Astrocyte (in vitro differentiated cells and primary cell): ENCODE measurements at regions not wholly inside any gene's neighbourhood (a gene's known extent, or its start where the extent isn't known, plus 50 kb on each side); places are given as distances from the start of the nearest gene placed in this dataset.

Source experiments
- DNase-seq: peaks from one replicate; pipeline ENCODE4 v3.0.0-alpha.2; 2010; ENCODE audit warnings: low read depth
- FAIRE-seq: peaks from 2 replicates; lab custom pipeline; 2011; peaks lifted over from hg19 to GRCh38; lab: Jason Lieb, UNC
- H2AFZ ChIP-seq: 2 replicates; pipeline ENCODE4 v1.6.0; 2012; ENCODE audit warnings: low read depth, low read length, inconsistent platforms
- H3K27ac ChIP-seq: 2 replicates; pipeline ENCODE4 v1.5.1; 2011; ENCODE audit warnings: low read depth, low read length, inconsistent platforms
- H3K27me3 ChIP-seq: 2 replicates; pipeline ENCODE4 v1.6.0; 2011; ENCODE audit warnings: low read length, inconsistent platforms; ENCODE audit not compliant: insufficient read depth
- H3K36me3 ChIP-seq: 2 replicates; pipeline ENCODE4 v1.5.1; 2011; ENCODE audit warnings: low read length, inconsistent platforms; ENCODE audit not compliant: insufficient read depth
- H3K4me1 ChIP-seq: 2 replicates; pipeline ENCODE4 v1.5.1; 2011; ENCODE audit warnings: low read length, inconsistent platforms; ENCODE audit not compliant: insufficient read depth
- H3K4me2 ChIP-seq: 2 replicates; pipeline ENCODE4 v1.6.0; 2012; ENCODE audit warnings: low read length, inconsistent platforms
- H3K4me3 ChIP-seq: 2 replicates; pipeline ENCODE4 v1.5.1; 2011; ENCODE audit warnings: low read depth, mild to moderate bottlenecking, low read length, inconsistent platforms; ENCODE audit not compliant: insufficient read depth
- H3K79me2 ChIP-seq: 2 replicates; pipeline ENCODE4 v1.6.0; 2012; ENCODE audit warnings: mild to moderate bottlenecking, low read length, inconsistent platforms; ENCODE audit not compliant: insufficient read depth
- H3K9ac ChIP-seq: 2 replicates; pipeline ENCODE4 v1.6.0; 2012; ENCODE audit warnings: mild to moderate bottlenecking, low read length, inconsistent platforms
- H3K9me3 ChIP-seq: 2 replicates; pipeline ENCODE4 v1.5.1; 2012; ENCODE audit warnings: low read depth, mild to moderate bottlenecking, low read length, inconsistent platforms; ENCODE audit not compliant: insufficient read depth
- H4K20me1 ChIP-seq: 2 replicates; pipeline ENCODE4 v1.6.0; 2012; ENCODE audit warnings: low read length, inconsistent platforms; ENCODE audit not compliant: insufficient read depth
- H3K27ac Mint-ChIP-seq: one replicate; pipeline ENCODE4 v1.8.0; 2021; ENCODE audit warnings: mild to moderate bottlenecking, mixed read lengths; ENCODE audit not compliant: unreplicated experiment
- H3K27me3 Mint-ChIP-seq: one replicate; pipeline ENCODE4 v1.8.0; 2021; ENCODE audit warnings: low read depth, mixed read lengths; ENCODE audit not compliant: unreplicated experiment
- H3K36me3 Mint-ChIP-seq: one replicate; pipeline ENCODE4 v1.8.0; 2021; ENCODE audit warnings: low read depth, mixed read lengths; ENCODE audit not compliant: unreplicated experiment
- H3K4me1 Mint-ChIP-seq: one replicate; pipeline ENCODE4 v1.8.0; 2021; ENCODE audit warnings: low read depth, mixed read lengths; ENCODE audit not compliant: unreplicated experiment
- H3K4me3 Mint-ChIP-seq: one replicate; pipeline ENCODE4 v1.8.0; 2021; ENCODE audit warnings: mild to moderate bottlenecking, moderate library complexity, mixed read lengths; ENCODE audit not compliant: unreplicated experiment
- H3K9me3 Mint-ChIP-seq: one replicate; pipeline ENCODE4 v1.8.0; 2021; ENCODE audit warnings: mild to moderate bottlenecking, mixed read lengths; ENCODE audit not compliant: unreplicated experiment
- EZH2 ChIP-seq: IDR thresholded peaks from 2 replicates; pipeline ENCODE4 v1.6.1; 2012; ENCODE audit warnings: mild to moderate bottlenecking, low read length, inconsistent platforms; ENCODE audit not compliant: insufficient read depth
- TF ChIP-seq, protein P1 (sequence below): IDR thresholded peaks from 2 replicates; pipeline ENCODE4 v1.5.1; 2011; ENCODE audit warnings: low read depth, mild to moderate bottlenecking, inconsistent platforms, low read length, moderate library complexity; ENCODE audit not compliant: insufficient read depth

DNA sequence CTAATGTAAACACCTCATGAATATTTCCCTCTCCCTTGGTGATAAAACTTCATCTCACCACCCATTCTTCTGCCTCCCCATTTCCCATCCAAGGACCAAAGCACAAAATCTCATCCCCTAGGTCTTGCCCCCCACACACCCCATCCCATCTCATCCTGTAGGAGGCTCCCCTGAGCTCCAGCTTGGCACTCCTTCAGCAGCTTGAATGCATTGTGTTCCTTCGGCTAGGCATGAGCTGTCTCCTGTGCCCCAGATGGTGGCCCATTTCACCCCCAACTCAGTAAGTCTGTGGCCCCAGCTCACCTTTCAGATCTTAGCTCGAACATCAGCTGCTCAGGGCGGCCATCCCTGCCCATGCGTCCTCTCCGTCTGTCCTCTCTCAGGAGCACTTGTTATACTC is 203.6 kb upstream of the NR2F2 start:
- H4K20me1 ChIP-seq, result no peaks in the 10 kb centered on the region

DNA sequence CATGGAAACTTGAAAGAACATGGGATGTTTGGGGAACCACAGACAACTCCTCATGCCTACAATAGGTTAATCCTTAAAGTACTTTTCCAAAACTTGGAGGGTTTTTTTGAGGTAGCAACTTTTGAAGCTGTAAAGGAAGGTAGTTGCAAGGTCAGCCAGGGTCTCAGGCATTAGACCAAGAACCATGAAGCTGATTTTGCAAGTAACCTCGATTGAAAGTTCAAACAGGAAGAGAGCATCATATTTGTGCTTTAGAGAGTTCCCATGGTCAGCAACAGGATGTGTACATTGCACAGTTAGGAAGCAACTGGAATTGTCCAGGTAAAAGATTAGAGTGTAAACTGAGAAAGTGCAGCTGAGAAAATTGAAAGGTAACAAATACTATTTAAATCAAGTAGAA is 199.8 kb upstream of the NR2F2 start:
- no peak overlapping the region for H3K4me3 ChIP-seq
- TF ChIP-seq, protein P1, sequence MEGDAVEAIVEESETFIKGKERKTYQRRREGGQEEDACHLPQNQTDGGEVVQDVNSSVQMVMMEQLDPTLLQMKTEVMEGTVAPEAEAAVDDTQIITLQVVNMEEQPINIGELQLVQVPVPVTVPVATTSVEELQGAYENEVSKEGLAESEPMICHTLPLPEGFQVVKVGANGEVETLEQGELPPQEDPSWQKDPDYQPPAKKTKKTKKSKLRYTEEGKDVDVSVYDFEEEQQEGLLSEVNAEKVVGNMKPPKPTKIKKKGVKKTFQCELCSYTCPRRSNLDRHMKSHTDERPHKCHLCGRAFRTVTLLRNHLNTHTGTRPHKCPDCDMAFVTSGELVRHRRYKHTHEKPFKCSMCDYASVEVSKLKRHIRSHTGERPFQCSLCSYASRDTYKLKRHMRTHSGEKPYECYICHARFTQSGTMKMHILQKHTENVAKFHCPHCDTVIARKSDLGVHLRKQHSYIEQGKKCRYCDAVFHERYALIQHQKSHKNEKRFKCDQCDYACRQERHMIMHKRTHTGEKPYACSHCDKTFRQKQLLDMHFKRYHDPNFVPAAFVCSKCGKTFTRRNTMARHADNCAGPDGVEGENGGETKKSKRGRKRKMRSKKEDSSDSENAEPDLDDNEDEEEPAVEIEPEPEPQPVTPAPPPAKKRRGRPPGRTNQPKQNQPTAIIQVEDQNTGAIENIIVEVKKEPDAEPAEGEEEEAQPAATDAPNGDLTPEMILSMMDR, result no peak
- TF ChIP-seq EZH2, result no peak
- no peak overlapping the region for H3K4me2 ChIP-seq
- H3K27ac ChIP-seq, result no peak overlapping the region
- no peaks in the 10 kb centered on the region for H3K4me1 ChIP-seq
- no peaks in the 10 kb centered on the region for H4K20me1 ChIP-seq
- no peaks in the 10 kb centered on the region for H3K27me3 ChIP-seq
- Mint-ChIP-seq H3K27me3 (no peaks in the 10 kb centered on the region), H3K27ac (no peak overlapping the region), H3K36me3 (no peaks in the 10 kb centered on the region), H3K4me3 (no peak overlapping the region), H3K9me3 (no peaks in the 10 kb centered on the region), H3K4me1 (peaks cover 2% of the 10 kb centered on the region)
- H2AFZ ChIP-seq, result no peak overlapping the region
- no peaks in the 10 kb centered on the region for H3K36me3 ChIP-seq
- FAIRE-seq, result no peak
- no peaks in the 10 kb centered on the region for H3K79me2 ChIP-seq
- no peak overlapping the region for H3K9ac ChIP-seq
- DNase-seq, result no peak
- peaks cover 4% of the 10 kb centered on the region for H3K9me3 ChIP-seq

More for the DNA sequence above, 203.6 kb upstream of the NR2F2 start:
- no peak overlapping the region for H3K4me3 Mint-ChIP-seq
- H3K4me1 ChIP-seq, result peaks cover 5% of the 10 kb centered on the region
- H3K9me3 Mint-ChIP-seq, result peaks cover 3% of the 10 kb centered on the region
- H3K4me1 Mint-ChIP-seq, result peaks cover 14% of the 10 kb centered on the region
- TF ChIP-seq, protein P1, result no peak
- TF ChIP-seq EZH2, result no peak
- DNase-seq (no peak), FAIRE-seq (no peak)
- H3K4me2 ChIP-seq, result no peak overlapping the region
- no peaks in the 10 kb centered on the region for H3K9me3 ChIP-seq
- H3K79me2 ChIP-seq, result no peaks in the 10 kb centered on the region
- H3K27ac ChIP-seq, result no peak overlapping the region
- no peaks in the 10 kb centered on the region for H3K27me3 ChIP-seq
- no peaks in the 10 kb centered on the region for H3K36me3 ChIP-seq
- H3K9ac ChIP-seq, result no peak overlapping the region
- H3K27me3 Mint-ChIP-seq, result peaks cover 3% of the 10 kb centered on the region
- no peak overlapping the region for H2AFZ ChIP-seq
- no peak overlapping the region for H3K4me3 ChIP-seq
- H3K27ac Mint-ChIP-seq, result no peak overlapping the region
- no peaks in the 10 kb centered on the region for H3K36me3 Mint-ChIP-seq

DNA sequence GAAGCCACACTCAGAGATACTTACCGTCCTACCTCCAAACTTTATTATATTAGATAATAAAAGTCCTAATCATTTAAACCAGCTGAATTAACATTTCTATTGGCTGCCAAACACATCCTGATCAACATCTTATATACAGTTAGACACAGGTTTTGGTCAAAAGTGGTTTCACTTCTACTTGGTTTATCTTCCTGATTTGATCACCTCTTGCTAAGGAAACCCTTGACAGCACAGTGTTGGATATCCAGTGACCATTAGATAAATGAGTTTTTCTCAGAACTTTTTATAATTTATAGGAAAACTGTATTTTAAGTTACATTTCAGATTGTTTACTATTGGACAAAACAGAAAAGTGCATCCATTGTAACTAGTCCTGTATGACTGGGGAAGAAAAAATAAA is 198.4 kb upstream of the NR2F2 start:
- no peak overlapping the region for H3K9ac ChIP-seq
- no peak for TF ChIP-seq EZH2
- TF ChIP-seq, protein P1, result no peak
- no peaks in the 10 kb centered on the region for H4K20me1 ChIP-seq
- H3K4me3 Mint-ChIP-seq, result no peak overlapping the region
- no peak overlapping the region for H2AFZ ChIP-seq
- H3K27me3 ChIP-seq, result no peaks in the 10 kb centered on the region
- H3K4me3 ChIP-seq, result no peak overlapping the region
- no peaks in the 10 kb centered on the region for H3K36me3 ChIP-seq
- H3K9me3 Mint-ChIP-seq, result no peaks in the 10 kb centered on the region
- H3K4me2 ChIP-seq, result no peak overlapping the region
- H3K27ac ChIP-seq, result no peak overlapping the region
- no peak overlapping the region for H3K27ac Mint-ChIP-seq
- DNase-seq, result no peak
- no peak for FAIRE-seq
- no peaks in the 10 kb centered on the region for H3K4me1 ChIP-seq
- no peaks in the 10 kb centered on the region for H3K79me2 ChIP-seq
- no peaks in the 10 kb centered on the region for H3K36me3 Mint-ChIP-seq
- no peaks in the 10 kb centered on the region for H3K27me3 Mint-ChIP-seq
- H3K4me1 Mint-ChIP-seq, result no peaks in the 10 kb centered on the region
- H3K9me3 ChIP-seq, result peaks cover 4% of the 10 kb centered on the region
